ENCODE measurements at regions not wholly inside any gene's neighbourhood (a gene's known extent, or its start where the extent isn't known, plus 50 kb on each side); places are given as distances from the start of the nearest gene placed in this dataset.

DNA sequence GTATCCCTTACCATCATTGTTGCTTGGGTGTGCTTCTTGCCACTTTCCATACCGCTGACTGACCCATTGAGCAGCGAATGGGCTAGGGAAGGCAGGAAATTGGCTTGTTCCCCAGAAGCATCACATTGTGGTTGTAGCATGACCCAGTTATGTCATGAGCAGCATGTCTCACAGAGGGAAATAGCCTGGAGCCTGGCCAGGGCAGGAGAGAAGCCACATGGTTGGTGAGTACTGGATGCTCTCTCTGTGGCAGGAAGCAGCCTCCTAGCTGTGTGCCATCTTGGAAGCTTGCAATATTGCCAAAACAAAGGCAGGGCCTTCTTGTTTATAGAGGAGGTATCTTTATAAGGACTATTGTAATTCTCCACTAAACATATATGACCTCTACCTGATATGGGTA is 482.6 kb downstream of the PIK3C3 start:
- no peak for TF ChIP-seq REST (IDR thresholded peaks at IDR 0.05; ENCODE audit: borderline replicate concordance)
- no peak for TF ChIP-seq REST (CRISPR knock-in tag; IDR thresholded peaks at IDR 0.05; ENCODE audit: low read depth)
- no peak for TF ChIP-seq ZNF324 (CRISPR knock-in tag; IDR thresholded peaks at IDR 0.05)
- TF ChIP-seq CREB1 (IDR thresholded peaks at IDR 0.05) = no peak
- TF ChIP-seq CREB1 (CRISPR knock-in tag; IDR thresholded peaks at IDR 0.05) = no peak
- no peak for TF ChIP-seq HDAC1 (IDR thresholded peaks at IDR 0.05)
- TF ChIP-seq SIRT6 (IDR thresholded peaks at IDR 0.05; ENCODE audit: low read depth, low read length) = no peak
- TF ChIP-seq GABPB2 (CRISPR knock-in tag; conservative IDR thresholded peaks at IDR 0.05) = no peak
- TF ChIP-seq NR2C2 (CRISPR knock-in tag; IDR thresholded peaks at IDR 0.05) = no peak
- TF ChIP-seq NR2C2 (tag; IDR thresholded peaks at IDR 0.05) = no peak
- TF ChIP-seq KLF10 (CRISPR knock-in tag; IDR thresholded peaks at IDR 0.05) = no peak
- TF ChIP-seq, protein P1, sequence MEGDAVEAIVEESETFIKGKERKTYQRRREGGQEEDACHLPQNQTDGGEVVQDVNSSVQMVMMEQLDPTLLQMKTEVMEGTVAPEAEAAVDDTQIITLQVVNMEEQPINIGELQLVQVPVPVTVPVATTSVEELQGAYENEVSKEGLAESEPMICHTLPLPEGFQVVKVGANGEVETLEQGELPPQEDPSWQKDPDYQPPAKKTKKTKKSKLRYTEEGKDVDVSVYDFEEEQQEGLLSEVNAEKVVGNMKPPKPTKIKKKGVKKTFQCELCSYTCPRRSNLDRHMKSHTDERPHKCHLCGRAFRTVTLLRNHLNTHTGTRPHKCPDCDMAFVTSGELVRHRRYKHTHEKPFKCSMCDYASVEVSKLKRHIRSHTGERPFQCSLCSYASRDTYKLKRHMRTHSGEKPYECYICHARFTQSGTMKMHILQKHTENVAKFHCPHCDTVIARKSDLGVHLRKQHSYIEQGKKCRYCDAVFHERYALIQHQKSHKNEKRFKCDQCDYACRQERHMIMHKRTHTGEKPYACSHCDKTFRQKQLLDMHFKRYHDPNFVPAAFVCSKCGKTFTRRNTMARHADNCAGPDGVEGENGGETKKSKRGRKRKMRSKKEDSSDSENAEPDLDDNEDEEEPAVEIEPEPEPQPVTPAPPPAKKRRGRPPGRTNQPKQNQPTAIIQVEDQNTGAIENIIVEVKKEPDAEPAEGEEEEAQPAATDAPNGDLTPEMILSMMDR (IDR thresholded peaks at IDR 0.05 in 2 of 3, conservative IDR thresholded peaks at IDR 0.05 in 1 of 3; ENCODE audit: insufficient read depth in 2 of 3, low read depth in 1 of 3, low read length in 3 of 3) = no peak
- TF ChIP-seq SP1 (CRISPR knock-in tag; IDR thresholded peaks at IDR 0.05) = no peak
- no peak for TF ChIP-seq PCBP1 (IDR thresholded peaks at IDR 0.05; ENCODE audit: low read depth, low read length, poor library complexity, severe bottlenecking)
